ENCODE measurements at regions not wholly inside any gene's neighbourhood (a gene's known extent, or its start where the extent isn't known, plus 50 kb on each side); places are given as distances from the start of the nearest gene placed in this dataset.

GRCh38 chr14:83611491-83611890 is 1918.5 kb upstream of the FLRT2 start:
- TF ChIP-seq CTCF (IDR thresholded peaks at IDR 0.05), result no peak
- TF ChIP-seq POLR2A (IDR thresholded peaks at IDR 0.05), result no peak
- no peak for TF ChIP-seq EP300 (IDR thresholded peaks at IDR 0.05)
- TF ChIP-seq POLR2AphosphoS5 (IDR thresholded peaks at IDR 0.05), result no peak
- no peak for ATAC-seq (ENCODE audit: low FRiP score in 2 of 2)
- H3K4me1 ChIP-seq, result no peaks in the 10 kb centered on the region
- 55 to 60% methylated on average over 4 of the region's 4 CpGs for WGBS, 2 donors
- H3K9me3 ChIP-seq, result peaks cover 0 to 5% (median 0%) of the 10 kb centered on the region in 4 donors
- DNase-seq, result no peak
- H3K27me3 ChIP-seq, result no peaks in the 10 kb centered on the region
- H3K4me3 ChIP-seq, result no peak overlapping the region
- no peak overlapping the region for H3K27ac ChIP-seq
- H3K36me3 ChIP-seq, result no peaks in the 10 kb centered on the region

- no peak overlapping the region for H3K27ac ChIP-seq
- TF ChIP-seq EP300 (IDR thresholded peaks at IDR 0.05) (no peak), POLR2A (IDR thresholded peaks at IDR 0.05) (no peak), POLR2AphosphoS5 (IDR thresholded peaks at IDR 0.05) (no peak), CTCF (IDR thresholded peaks at IDR 0.05) (no peak)
- H3K4me1 ChIP-seq, result no peaks in the 10 kb centered on the region
- DNase-seq (no peak), ATAC-seq (ENCODE audit: low FRiP score in 2 of 2) (no peak)
- no peaks in the 10 kb centered on the region for H3K36me3 ChIP-seq
- H3K27me3 ChIP-seq, result no peaks in the 10 kb centered on the region
- no peak overlapping the region for H3K4me3 ChIP-seq
- peaks cover 0 to 5% (median 0%) of the 10 kb centered on the region in 4 donors for H3K9me3 ChIP-seq
Measured at GRCh38 chr14:83611906-83612390, 1918.0 kb upstream of the FLRT2 start.

- no peak for TF ChIP-seq POLR2A (IDR thresholded peaks at IDR 0.05)
- TF ChIP-seq EP300 (IDR thresholded peaks at IDR 0.05), result no peak
- no peak for TF ChIP-seq POLR2AphosphoS5 (IDR thresholded peaks at IDR 0.05)
- no peak for TF ChIP-seq CTCF (IDR thresholded peaks at IDR 0.05)
- WGBS, 2 donors, result 62 to 65% methylated on average over 5 of the region's 5 CpGs
Measured at GRCh38 chr14:83614956-83615355, 1915.0 kb upstream of the FLRT2 start.

GRCh38 chr14:83624541-83624940 is 1905.4 kb upstream of the FLRT2 start:
- TF ChIP-seq EP300 (IDR thresholded peaks at IDR 0.05), result no peak
- TF ChIP-seq POLR2AphosphoS5 (IDR thresholded peaks at IDR 0.05), result no peak
- TF ChIP-seq POLR2A (IDR thresholded peaks at IDR 0.05), result no peak
- TF ChIP-seq CTCF (IDR thresholded peaks at IDR 0.05), result no peak
- Histone ChIP-seq H3K27me3 (no peaks in the 10 kb centered on the region), H3K27ac (no peak overlapping the region), H3K9me3 (peaks cover 0 to 4% (median 0%) of the 10 kb centered on the region in 4 donors), H3K4me1 (no peaks in the 10 kb centered on the region), H3K36me3 (no peaks in the 10 kb centered on the region), H3K4me3 (no peak overlapping the region)
- no peak for ATAC-seq (ENCODE audit: low FRiP score in 2 of 2)
- no peak for DNase-seq
- 55 to 68% methylated on average over 1 of the region's 1 CpG for WGBS, 2 donors

More at GRCh38 chr14:83614956-83615355, 1915.0 kb upstream of the FLRT2 start:
- Histone ChIP-seq H3K9me3 (no peaks in the 10 kb centered on the region), H3K27ac (no peak overlapping the region), H3K4me1 (no peaks in the 10 kb centered on the region), H3K27me3 (no peaks in the 10 kb centered on the region), H3K36me3 (no peaks in the 10 kb centered on the region), H3K4me3 (no peak overlapping the region)
- DNase-seq (no peak), ATAC-seq (ENCODE audit: low FRiP score in 2 of 2) (no peak)

- Histone ChIP-seq H3K36me3 (no peaks in the 10 kb centered on the region), H3K9me3 (peaks cover 0 to 4% (median 0%) of the 10 kb centered on the region in 4 donors), H3K4me3 (no peak overlapping the region), H3K27me3 (no peaks in the 10 kb centered on the region), H3K27ac (no peak overlapping the region), H3K4me1 (no peaks in the 10 kb centered on the region)
- TF ChIP-seq POLR2A (IDR thresholded peaks at IDR 0.05) (no peak), CTCF (IDR thresholded peaks at IDR 0.05) (no peak), EP300 (IDR thresholded peaks at IDR 0.05) (no peak), POLR2AphosphoS5 (IDR thresholded peaks at IDR 0.05) (no peak)
- ATAC-seq (ENCODE audit: low FRiP score in 2 of 2) (no peak), DNase-seq (no peak)
Measured at GRCh38 chr14:83632375-83632774, 1897.6 kb upstream of the FLRT2 start.

All from upper lobe of left lung (tissue), 6 donors.